ENCODE measurements at regions not wholly inside any gene's neighbourhood (a gene's known extent, or its start where the extent isn't known, plus 50 kb on each side); places are given as distances from the start of the nearest gene placed in this dataset.

DNA sequence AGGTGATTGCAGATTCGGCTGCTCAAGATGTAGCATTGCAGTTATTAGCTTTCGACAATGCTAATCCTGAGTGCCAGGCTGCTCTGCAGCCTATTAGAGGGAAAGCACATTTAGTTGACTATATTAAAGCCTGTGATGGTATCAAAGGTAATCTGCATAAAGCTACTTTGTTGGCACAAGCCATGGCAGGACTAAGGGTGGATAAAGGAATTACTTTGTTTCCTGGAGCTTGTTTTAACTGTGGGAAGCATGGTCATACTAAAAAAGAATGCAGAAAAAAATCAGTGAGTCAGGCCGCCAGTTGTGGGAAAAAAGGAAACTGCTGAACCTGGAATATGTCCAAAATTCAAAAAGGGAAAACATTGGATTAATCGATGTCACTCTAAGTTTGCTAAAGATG is 154.9 kb upstream of the TECRL start:
- TF ChIP-seq, protein P1, sequence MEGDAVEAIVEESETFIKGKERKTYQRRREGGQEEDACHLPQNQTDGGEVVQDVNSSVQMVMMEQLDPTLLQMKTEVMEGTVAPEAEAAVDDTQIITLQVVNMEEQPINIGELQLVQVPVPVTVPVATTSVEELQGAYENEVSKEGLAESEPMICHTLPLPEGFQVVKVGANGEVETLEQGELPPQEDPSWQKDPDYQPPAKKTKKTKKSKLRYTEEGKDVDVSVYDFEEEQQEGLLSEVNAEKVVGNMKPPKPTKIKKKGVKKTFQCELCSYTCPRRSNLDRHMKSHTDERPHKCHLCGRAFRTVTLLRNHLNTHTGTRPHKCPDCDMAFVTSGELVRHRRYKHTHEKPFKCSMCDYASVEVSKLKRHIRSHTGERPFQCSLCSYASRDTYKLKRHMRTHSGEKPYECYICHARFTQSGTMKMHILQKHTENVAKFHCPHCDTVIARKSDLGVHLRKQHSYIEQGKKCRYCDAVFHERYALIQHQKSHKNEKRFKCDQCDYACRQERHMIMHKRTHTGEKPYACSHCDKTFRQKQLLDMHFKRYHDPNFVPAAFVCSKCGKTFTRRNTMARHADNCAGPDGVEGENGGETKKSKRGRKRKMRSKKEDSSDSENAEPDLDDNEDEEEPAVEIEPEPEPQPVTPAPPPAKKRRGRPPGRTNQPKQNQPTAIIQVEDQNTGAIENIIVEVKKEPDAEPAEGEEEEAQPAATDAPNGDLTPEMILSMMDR (IDR thresholded peaks at IDR 0.05) = no peak
- TF ChIP-seq ETV6 (CRISPR knock-in tag; IDR thresholded peaks at IDR 0.05) (no peak), ZNF219 (CRISPR knock-in tag; IDR thresholded peaks at IDR 0.05; ENCODE audit: borderline replicate concordance) (no peak), FOXP1 (CRISPR knock-in tag; IDR thresholded peaks at IDR 0.05; ENCODE audit: borderline replicate concordance) (no peak), E2F1 (CRISPR knock-in tag; IDR thresholded peaks at IDR 0.05) (no peak), ATF2 (CRISPR knock-in tag; IDR thresholded peaks at IDR 0.05; ENCODE audit: borderline replicate concordance, low read depth) (no peak), ZNF423 (CRISPR knock-in tag; IDR thresholded peaks at IDR 0.05) (no peak), TEAD1 (CRISPR knock-in tag; IDR thresholded peaks at IDR 0.05) (no peak), SP1 (CRISPR knock-in tag; conservative IDR thresholded peaks at IDR 0.05) (no peak), NFYB (CRISPR knock-in tag; conservative IDR thresholded peaks at IDR 0.05; ENCODE audit: low read depth) (no peak)
- TF ChIP-seq, protein P2, sequence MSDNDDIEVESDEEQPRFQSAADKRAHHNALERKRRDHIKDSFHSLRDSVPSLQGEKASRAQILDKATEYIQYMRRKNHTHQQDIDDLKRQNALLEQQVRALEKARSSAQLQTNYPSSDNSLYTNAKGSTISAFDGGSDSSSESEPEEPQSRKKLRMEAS (CRISPR knock-in tag; IDR thresholded peaks at IDR 0.05) = no peak
- TF ChIP-seq, protein P3, sequence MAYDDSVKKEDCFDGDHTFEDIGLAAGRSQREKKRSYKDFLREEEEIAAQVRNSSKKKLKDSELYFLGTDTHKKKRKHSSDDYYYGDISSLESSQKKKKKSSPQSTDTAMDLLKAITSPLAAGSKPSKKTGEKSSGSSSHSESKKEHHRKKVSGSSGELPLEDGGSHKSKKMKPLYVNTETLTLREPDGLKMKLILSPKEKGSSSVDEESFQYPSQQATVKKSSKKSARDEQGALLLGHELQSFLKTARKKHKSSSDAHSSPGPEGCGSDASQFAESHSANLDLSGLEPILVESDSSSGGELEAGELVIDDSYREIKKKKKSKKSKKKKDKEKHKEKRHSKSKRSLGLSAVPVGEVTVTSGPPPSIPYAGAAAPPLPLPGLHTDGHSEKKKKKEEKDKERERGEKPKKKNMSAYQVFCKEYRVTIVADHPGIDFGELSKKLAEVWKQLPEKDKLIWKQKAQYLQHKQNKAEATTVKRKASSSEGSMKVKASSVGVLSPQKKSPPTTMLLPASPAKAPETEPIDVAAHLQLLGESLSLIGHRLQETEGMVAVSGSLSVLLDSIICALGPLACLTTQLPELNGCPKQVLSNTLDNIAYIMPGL (CRISPR knock-in tag; IDR thresholded peaks at IDR 0.05) = no peak
- TF ChIP-seq, protein P4, sequence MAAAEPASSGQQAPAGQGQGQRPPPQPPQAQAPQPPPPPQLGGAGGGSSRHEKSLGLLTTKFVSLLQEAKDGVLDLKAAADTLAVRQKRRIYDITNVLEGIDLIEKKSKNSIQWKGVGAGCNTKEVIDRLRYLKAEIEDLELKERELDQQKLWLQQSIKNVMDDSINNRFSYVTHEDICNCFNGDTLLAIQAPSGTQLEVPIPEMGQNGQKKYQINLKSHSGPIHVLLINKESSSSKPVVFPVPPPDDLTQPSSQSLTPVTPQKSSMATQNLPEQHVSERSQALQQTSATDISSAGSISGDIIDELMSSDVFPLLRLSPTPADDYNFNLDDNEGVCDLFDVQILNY (CRISPR knock-in tag; IDR thresholded peaks at IDR 0.05) = no peak
- TF ChIP-seq, protein P5, sequence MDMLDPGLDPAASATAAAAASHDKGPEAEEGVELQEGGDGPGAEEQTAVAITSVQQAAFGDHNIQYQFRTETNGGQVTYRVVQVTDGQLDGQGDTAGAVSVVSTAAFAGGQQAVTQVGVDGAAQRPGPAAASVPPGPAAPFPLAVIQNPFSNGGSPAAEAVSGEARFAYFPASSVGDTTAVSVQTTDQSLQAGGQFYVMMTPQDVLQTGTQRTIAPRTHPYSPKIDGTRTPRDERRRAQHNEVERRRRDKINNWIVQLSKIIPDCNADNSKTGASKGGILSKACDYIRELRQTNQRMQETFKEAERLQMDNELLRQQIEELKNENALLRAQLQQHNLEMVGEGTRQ (CRISPR knock-in tag; IDR thresholded peaks at IDR 0.05) = no peak
